ENCODE measurements at regions not wholly inside any gene's neighbourhood (a gene's known extent, or its start where the extent isn't known, plus 50 kb on each side); places are given as distances from the start of the nearest gene placed in this dataset.
"Not testable (repeated sequence)": the region's sequence is repeated elsewhere in the genome, so short reads cannot be mapped to it uniquely, and the experiment has no call there.

- DNase-seq, result no peak
These were observed 56.0 kb upstream of the MID1 start for GRCh38 chrX:10676235-10676957.

- DNase-seq, result no peak
These were observed 57.1 kb upstream of the MID1 start for GRCh38 chrX:10677490-10677889.

DNA sequence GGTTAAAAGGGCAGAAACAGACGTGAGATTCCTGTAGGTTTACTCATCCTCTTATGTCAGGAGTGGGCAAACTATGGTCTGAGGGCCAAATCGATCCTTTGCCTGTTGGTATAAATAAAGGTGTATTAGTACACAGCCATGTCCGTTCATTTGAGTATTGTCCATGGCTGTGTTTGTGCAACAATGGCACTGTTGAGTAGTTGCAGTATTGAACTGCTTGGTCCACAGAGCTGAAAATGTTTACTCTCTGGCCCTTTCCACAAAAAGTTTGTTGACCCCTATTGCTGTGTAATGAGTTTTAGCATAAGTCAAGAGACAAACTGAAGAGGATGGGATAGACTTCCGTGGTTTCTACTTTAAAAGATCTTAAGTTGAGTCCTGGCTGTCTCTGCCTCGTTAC, 59.0 kb upstream of the MID1 start:
- DNase-seq, result no peak

- no peak for DNase-seq
These were observed 60.8 kb upstream of the MID1 start for GRCh38 chrX:10681167-10681566.

DNA sequence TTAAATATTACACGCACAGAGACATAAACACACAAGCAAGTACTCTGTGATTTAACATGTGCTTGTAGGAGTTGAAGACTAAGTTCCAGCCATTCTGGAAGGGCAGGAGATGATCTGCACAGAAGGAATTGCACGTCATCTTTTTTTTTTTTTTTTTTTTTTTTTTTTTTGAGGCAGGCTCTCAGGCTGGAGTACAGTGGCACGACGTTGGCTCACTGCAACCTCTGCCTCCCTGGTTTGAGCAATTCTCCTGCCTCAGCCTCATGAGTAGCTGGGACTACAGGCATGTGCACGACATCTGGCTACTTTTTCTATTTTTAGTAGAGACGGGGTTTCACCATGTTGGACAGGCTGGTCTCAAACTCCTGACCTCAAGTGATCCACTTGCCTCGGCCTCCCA, 63.2 kb upstream of the MID1 start:
- DNase-seq, result not testable (repeated sequence)

DNA sequence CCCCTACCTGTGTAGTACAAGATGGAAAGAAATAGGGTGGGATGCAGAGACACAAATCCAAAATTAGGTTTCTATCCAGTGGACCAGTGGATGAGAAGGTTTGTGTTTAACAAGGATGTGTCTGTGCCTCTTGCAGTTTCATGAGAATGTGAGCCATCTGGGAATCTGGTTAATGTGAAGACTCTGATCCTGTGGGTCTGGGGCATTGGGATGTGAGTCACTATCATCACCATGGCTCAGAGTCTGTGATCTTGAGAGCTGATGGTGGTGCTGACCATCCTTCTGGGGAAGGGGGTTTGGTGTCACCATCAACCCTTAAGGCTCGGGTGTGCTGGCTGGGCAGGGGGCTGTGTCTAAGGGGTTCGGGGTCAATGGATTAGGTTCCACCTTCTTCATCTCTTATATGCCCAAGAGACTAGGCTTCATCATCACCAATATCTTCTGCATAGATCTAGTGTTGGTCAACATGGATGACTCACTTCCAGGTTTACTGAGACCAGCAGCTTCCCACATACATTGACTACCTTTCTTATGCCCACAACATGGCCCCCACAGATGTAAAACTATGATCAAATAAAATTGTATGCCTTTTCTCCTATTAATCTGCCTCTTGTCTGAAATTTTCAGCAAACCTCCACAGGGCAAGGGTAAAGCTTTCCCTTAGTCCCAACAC, 65.7 kb upstream of the MID1 start:
- no peak for DNase-seq

GRCh38 chrX:10691751-10692150, 71.4 kb upstream of the MID1 start:
- not testable (repeated sequence) for DNase-seq

- no peak for DNase-seq
These were observed 77.4 kb upstream of the MID1 start for GRCh38 chrX:10697616-10698317.

- no peak for DNase-seq
These were observed 77.9 kb upstream of the MID1 start for GRCh38 chrX:10698318-10698640.

GRCh38 chrX:10702031-10702430, 81.6 kb upstream of the MID1 start:
- no peak for DNase-seq

GRCh38 chrX:10706342-10706741, 86.0 kb upstream of the MID1 start:
- DNase-seq, result not testable (repeated sequence)

- no peak for DNase-seq
These were observed 87.4 kb upstream of the MID1 start for GRCh38 chrX:10707773-10708172.

- no peak for DNase-seq
These were observed 88.9 kb upstream of the MID1 start for GRCh38 chrX:10709276-10709675.

GRCh38 chrX:10714531-10714930, 94.1 kb upstream of the MID1 start:
- DNase-seq, result no peak

- DNase-seq, result no peak
These were observed 102.5 kb upstream of the MID1 start for GRCh38 chrX:10722851-10723250.

GRCh38 chrX:10725071-10725470, 104.7 kb upstream of the MID1 start:
- no peak for DNase-seq

DNA sequence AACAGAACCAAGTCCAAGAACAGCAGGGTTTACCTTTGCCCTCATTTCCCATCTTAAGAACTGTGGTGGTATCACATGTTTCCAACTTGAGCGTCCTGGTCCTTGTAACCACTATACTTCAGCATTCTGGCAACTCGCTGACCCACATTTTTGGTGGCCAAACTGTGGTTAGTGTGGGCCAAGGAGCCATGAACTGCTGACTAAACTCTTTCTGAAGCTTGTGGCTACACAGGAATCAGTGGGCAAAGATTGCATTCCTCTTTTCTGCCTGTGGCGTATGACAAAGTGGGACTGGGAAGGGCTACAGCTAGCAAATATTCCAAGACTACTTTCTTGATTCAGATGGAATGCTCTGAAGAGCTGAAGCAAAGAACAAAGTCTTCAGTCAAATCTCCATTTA, 106.3 kb upstream of the MID1 start:
- no peak for DNase-seq

DNA sequence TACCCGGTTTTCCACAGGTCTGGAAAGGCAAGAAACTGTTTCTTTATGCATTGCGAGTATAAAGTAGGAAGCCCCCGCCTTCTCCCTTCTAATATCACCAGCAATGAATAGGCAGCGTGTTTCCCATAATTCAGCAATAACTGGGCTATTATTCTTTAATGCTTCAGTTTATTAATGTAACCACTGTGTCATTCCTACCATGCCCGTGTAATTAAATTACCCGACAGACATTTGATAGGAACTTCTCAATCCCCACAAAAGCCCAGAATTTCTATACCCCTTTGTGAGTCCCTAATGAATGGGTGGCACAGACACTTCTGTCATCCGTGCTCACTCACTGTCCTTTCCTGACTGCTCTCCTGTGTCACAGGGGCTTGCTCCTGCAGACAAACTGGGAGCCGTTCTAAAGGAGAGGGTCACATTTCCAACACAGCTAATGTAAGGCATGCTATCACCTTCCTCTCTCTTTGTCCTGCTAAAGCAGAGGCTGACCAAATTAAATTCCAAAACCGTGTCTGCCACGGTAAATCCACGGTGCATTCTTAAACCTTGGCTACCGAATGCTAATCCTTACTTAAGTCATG, 108.5 kb upstream of the MID1 start:
- DNase-seq, result no peak

- DNase-seq, result no peak
These were observed 119.0 kb upstream of the MID1 start for GRCh38 chrX:10739426-10739825.

DNA sequence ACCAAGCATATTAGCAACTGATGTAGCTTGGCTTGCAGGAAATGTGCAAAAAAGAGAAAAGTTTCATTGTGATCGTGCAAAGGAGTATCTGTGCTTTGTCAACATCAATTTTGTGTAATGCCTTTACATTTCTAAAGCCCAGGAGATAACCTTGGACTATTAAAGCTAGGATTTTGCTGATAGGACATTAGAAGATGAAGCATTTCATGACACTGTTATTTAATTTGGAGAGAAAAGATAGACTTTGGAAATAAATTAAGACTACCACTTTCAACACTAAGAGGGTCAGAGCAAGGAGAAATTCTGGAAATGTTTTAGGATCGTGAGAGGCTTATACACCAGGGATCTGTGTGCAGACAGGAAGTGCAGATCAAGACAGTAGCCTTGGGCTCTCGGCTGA, 120.6 kb upstream of the MID1 start:
- DNase-seq, result no peak

GRCh38 chrX:10741550-10741949, 121.2 kb upstream of the MID1 start:
- no peak for DNase-seq

- DNase-seq, result no peak
These were observed 123.1 kb upstream of the MID1 start for GRCh38 chrX:10743476-10743875.

DNA sequence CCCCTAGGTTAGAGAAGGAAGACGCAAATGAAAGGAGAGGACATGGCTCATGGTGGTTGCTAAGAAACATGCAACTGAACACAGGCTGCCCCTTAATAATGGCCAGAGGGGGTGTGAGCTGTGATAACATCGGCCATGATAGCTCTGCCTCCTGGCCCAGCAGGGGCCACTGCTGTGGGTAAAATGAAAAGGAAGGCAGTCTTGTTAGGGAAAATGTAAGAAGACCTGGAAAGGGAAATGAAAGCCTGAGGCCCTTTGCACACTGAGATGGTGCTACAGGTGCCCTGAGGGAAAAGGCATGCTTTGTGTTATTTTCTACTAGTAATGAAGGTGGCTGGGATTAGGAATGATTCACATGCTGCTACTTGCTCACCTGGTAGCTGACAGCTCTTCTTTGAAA, 123.6 kb upstream of the MID1 start:
- no peak for DNase-seq

DNA sequence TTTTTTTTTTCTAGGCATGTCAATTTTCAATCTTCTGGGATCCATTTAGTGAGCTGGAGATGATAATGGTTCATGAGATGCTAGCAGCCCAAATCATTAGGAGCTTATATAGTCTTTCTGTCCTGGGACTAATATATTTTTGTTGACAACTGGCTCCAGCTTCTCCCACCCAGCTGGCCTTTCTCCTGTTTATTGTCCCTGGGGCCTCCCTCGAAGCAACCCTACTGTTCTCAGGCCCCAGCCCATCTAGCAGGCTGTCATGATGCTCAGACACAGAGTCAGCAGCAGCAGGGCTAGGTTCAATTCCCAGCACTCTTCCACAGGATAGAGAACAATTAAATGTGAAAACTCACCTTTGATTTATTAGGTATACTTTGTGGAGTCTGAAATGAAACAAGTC, 127.6 kb upstream of the MID1 start:
- no peak for DNase-seq

All from SW 1271 (cell line).